HCT116 (cell line): ENCODE measurements at regions not wholly inside any gene's neighbourhood (a gene's known extent, or its start where the extent isn't known, plus 50 kb on each side); places are given as distances from the start of the nearest gene placed in this dataset.

Experiments
- ATAC-seq: fragments of 200-7000 bp; cut with Tn5 transposase; 2 replicates; pipeline ENCODE4 v1.9.1; 2020; ENCODE audit warnings: mild to moderate bottlenecking, moderate library complexity
- BruUV-seq: library from RNA; stranded (reverse); fragments of 400-500 nt; replicated peaks from 2 replicates; lab custom pipeline; 2021; lab: Mats Ljungman, UMichigan
- CTCF ChIA-PET: fragments of 300-600 bp; sonication (Branson Sonifier 250); formaldehyde crosslinking; loops from one replicate; lab custom pipeline; 2021; ENCODE audit warnings: antibody characterized with exemption; lab: Charles Lee
- POLR2A ChIA-PET: fragments of 300-600, 350-600 bp; sonication (Branson Sonifier 250); formaldehyde crosslinking; loops from one replicate; lab custom pipeline; 2021; ENCODE audit warnings: antibody characterized with exemption; lab: Charles Lee
- RAD21 ChIA-PET, 2 experiments: fragments of 300-600 bp; sonication (Branson Sonifier 250); formaldehyde crosslinking; loops; one replicate each; lab custom pipeline; 2023; ENCODE audit warnings: low total read pairs in 2 of 2; ENCODE audit not compliant: uncharacterized antibody in 2 of 2, unreplicated experiment in 2 of 2, low non-redundant PET in 1 of 2; lab: Charles Lee
- DNase-seq: peaks from one replicate; pipeline ENCODE4 v3.0.0-alpha.2; 2010; ENCODE audit warnings: low read depth, low spot score
- H2AFZ ChIP-seq: fragments of 200-600 bp; shearing (Covaris generic), sonication (generic); 2 replicates; pipeline ENCODE4 v1.6.1; 2017; ENCODE audit warnings: low read depth, mixed run types, mixed read lengths, antibody characterized with exemption, low read length; ENCODE audit not compliant: poor library complexity, severe bottlenecking
- H3K27ac ChIP-seq: 2 replicates; pipeline ENCODE4 v1.5.1; 2012; ENCODE audit warnings: low read depth, low read length
- H3K27me3 ChIP-seq: fragments of 200-600 bp; sonication (generic); 2 replicates; pipeline ENCODE4 v1.6.1; 2016; ENCODE audit warnings: mixed run types, low read length, mixed read lengths; ENCODE audit not compliant: insufficient read depth
- H3K36me3 ChIP-seq, 2 experiments: fragments of 200-500 bp in 1 of 2; fragments of 200-600 bp in 1 of 2; sonication (Bioruptor generic) in 1 of 2; sonication (generic) in 1 of 2; 2 replicates each; pipeline versions ENCODE4 v1.5.1 to v1.6.1; 2014 to 2016; ENCODE audit warnings: low read length in 2 of 2, inconsistent platforms in 1 of 2, mixed read lengths in 1 of 2, mixed run types in 1 of 2; ENCODE audit not compliant: insufficient read depth in 2 of 2, control insufficient read depth in 1 of 2
- H3K4me1 ChIP-seq, 2 experiments: fragments of 200-600 bp in 1 of 2; sonication (generic) in 1 of 2; 2 replicates each; pipeline versions ENCODE4 v1.5.1 to v1.6.1; 2012 to 2017; ENCODE audit warnings: low read length in 2 of 2, inconsistent platforms in 1 of 2, mild to moderate bottlenecking in 1 of 2, mixed read lengths in 1 of 2, mixed run types in 1 of 2, moderate library complexity in 1 of 2; ENCODE audit not compliant: insufficient read depth in 2 of 2, control insufficient read depth in 1 of 2
- H3K4me2 ChIP-seq: fragments of 200-600 bp; sonication (generic); 2 replicates; pipeline ENCODE4 v1.6.1; 2017; ENCODE audit warnings: mixed run types, low read length, mixed read lengths
- H3K4me3 ChIP-seq, 2 experiments: fragments of 200-600 bp in 1 of 2; sonication (generic) in 1 of 2; replicated peaks in 1 of 2; 2 replicates each; pipeline ENCODE4 v1.5.1; 2011 to 2016; ENCODE audit warnings: low read length in 2 of 2, control low read depth in 1 of 2, low read depth in 1 of 2, mild to moderate bottlenecking in 1 of 2, mixed read lengths in 1 of 2, mixed run types in 1 of 2
- H3K79me2 ChIP-seq: fragments of 200-600 bp; sonication (generic); 2 replicates; pipeline ENCODE4 v1.6.1; 2017; ENCODE audit warnings: mild to moderate bottlenecking, mixed run types, low read length, moderate library complexity, mixed read lengths; ENCODE audit not compliant: insufficient read depth
- H3K9ac ChIP-seq: fragments of 200-600 bp; sonication (generic); 2 replicates; pipeline ENCODE4 v1.6.1; 2016; ENCODE audit warnings: low read length, mixed read lengths
- H3K9me2 ChIP-seq: fragments of 200-600 bp; sonication (generic), shearing (Covaris generic); 2 replicates; pipeline ENCODE4 v1.6.1; 2017; ENCODE audit warnings: mixed run types, mild to moderate bottlenecking, moderate library complexity; ENCODE audit not compliant: insufficient read depth
- H3K9me3 ChIP-seq, 2 experiments: fragments of 200-500 bp in 1 of 2; fragments of 200-600 bp in 1 of 2; sonication (Bioruptor generic) in 1 of 2; sonication (generic) in 1 of 2; 2 replicates each; pipeline ENCODE4 v1.6.1; 2014 to 2017; ENCODE audit warnings: low read length in 2 of 2, mixed read lengths in 2 of 2, inconsistent platforms in 1 of 2, low read depth in 1 of 2, mild to moderate bottlenecking in 1 of 2, mixed run types in 1 of 2, moderate library complexity in 1 of 2; ENCODE audit not compliant: control insufficient read depth in 1 of 2, insufficient read depth in 1 of 2
- H4K20me1 ChIP-seq: fragments of 200-600 bp; sonication (generic), shearing (Covaris generic); 2 replicates; pipeline ENCODE4 v1.6.1; 2017; ENCODE audit warnings: mixed run types, mild to moderate bottlenecking, moderate library complexity; ENCODE audit not compliant: insufficient read depth
- EGR1 ChIP-seq: IDR thresholded peaks from 2 replicates; pipeline ENCODE4 v1.6.1; 2012; ENCODE audit warnings: low read depth
- EZH2 ChIP-seq: fragments of 200-600 bp; sonication (generic); IDR thresholded peaks from 2 replicates; pipeline ENCODE4 v1.6.1; 2017; ENCODE audit warnings: antibody characterized with exemption, mixed run types
- JUND ChIP-seq: IDR thresholded peaks from 2 replicates; pipeline ENCODE4 v1.6.1; 2012
- POLR2A ChIP-seq: IDR thresholded peaks from 2 replicates; pipeline ENCODE4 v1.7.0; 2011; ENCODE audit warnings: borderline replicate concordance; ENCODE audit not compliant: insufficient read depth, insufficient read length; ENCODE audit errors: extremely low read depth
- RAD21 ChIP-seq: IDR thresholded peaks from 2 replicates; pipeline ENCODE4 v1.6.1; 2012; ENCODE audit warnings: low read depth, mild to moderate bottlenecking
- SIN3A ChIP-seq: IDR thresholded peaks from 2 replicates; pipeline ENCODE4 v1.6.1; 2012; ENCODE audit warnings: low read depth
- SP1 ChIP-seq: IDR thresholded peaks from 2 replicates; pipeline ENCODE4 v1.6.1; 2012; ENCODE audit warnings: low read depth
- TCF7L2 ChIP-seq: IDR thresholded peaks from 2 replicates; pipeline ENCODE4 v1.7.0; 2011; ENCODE audit warnings: borderline replicate concordance, inconsistent platforms; ENCODE audit not compliant: insufficient read depth, insufficient read length; ENCODE audit errors: extremely low read depth
- YY1 ChIP-seq: IDR thresholded peaks from 2 replicates; pipeline ENCODE4 v1.6.1; 2011; ENCODE audit warnings: low read length, low read depth, moderate library complexity, mild to moderate bottlenecking; ENCODE audit not compliant: insufficient replicate concordance; ENCODE audit errors: extremely low read depth
- intact Hi-C: fragments of 100-400 bp; cut with micrococcal nuclease; formaldehyde crosslinking; loops from 2 replicates; pipeline ENCODE4 v1.10.0; 2022
- TF ChIP-seq, protein P1 (sequence below), 3 experiments: fragments of 200-600 bp in 1 of 3; sonication (generic) in 1 of 3; IDR thresholded peaks in 2 of 3; conservative IDR thresholded peaks in 1 of 3; 2 replicates each; pipeline ENCODE4 v1.5.1; 2012 to 2017; ENCODE audit warnings: low read depth in 2 of 3, low read length in 2 of 3, antibody characterized with exemption in 1 of 3, borderline replicate concordance in 1 of 3, control low read depth in 1 of 3, mild to moderate bottlenecking in 1 of 3, mixed read lengths in 1 of 3, mixed run types in 1 of 3, moderate library complexity in 1 of 3; ENCODE audit not compliant: insufficient read depth in 1 of 3
- TF ChIP-seq, protein P2 (sequence below): IDR thresholded peaks from 2 replicates; pipeline ENCODE4 v1.6.1; 2012

DNA sequence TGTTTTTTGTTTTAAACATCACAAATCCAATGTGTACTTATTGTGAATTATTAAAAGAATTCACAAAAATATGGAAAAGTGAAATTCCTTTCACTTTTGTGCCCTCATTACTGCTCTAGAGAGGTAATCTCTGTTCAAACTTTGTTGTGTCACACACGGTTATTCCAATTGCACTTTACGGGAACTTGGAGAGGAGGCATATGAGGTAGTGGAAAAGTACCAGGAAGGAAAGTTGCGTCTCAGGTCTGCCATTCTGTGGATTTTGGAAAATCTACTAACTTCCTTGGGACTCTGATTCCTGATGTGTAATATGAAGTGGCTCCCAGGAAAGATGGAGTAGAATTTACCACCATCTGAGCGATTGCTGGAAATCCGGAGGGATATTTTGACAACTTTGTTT lies 90.9 kb upstream of the DCN start:
- Histone ChIP-seq H3K4me2 (no peak overlapping the region), H3K79me2 (no peaks in the 10 kb centered on the region), H3K27me3 (no peaks in the 10 kb centered on the region), H3K9ac (no peak overlapping the region), H3K27ac (no peak overlapping the region), H2AFZ (no peak overlapping the region), H3K4me1 (no peaks in the 10 kb centered on the region)
- RAD21 ChIA-PET, result no interaction called here
- no peak for DNase-seq
- CTCF ChIA-PET, result no interaction called here
- no peak for ATAC-seq
- TF ChIP-seq RAD21, result no peak
- TF ChIP-seq SP1, result no peak
- TF ChIP-seq EZH2, result no peak
- TF ChIP-seq YY1, result no peak
- TF ChIP-seq TCF7L2, result no peak
- TF ChIP-seq EGR1, result no peak
- TF ChIP-seq SIN3A, result no peak
- TF ChIP-seq, protein P1, sequence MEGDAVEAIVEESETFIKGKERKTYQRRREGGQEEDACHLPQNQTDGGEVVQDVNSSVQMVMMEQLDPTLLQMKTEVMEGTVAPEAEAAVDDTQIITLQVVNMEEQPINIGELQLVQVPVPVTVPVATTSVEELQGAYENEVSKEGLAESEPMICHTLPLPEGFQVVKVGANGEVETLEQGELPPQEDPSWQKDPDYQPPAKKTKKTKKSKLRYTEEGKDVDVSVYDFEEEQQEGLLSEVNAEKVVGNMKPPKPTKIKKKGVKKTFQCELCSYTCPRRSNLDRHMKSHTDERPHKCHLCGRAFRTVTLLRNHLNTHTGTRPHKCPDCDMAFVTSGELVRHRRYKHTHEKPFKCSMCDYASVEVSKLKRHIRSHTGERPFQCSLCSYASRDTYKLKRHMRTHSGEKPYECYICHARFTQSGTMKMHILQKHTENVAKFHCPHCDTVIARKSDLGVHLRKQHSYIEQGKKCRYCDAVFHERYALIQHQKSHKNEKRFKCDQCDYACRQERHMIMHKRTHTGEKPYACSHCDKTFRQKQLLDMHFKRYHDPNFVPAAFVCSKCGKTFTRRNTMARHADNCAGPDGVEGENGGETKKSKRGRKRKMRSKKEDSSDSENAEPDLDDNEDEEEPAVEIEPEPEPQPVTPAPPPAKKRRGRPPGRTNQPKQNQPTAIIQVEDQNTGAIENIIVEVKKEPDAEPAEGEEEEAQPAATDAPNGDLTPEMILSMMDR (IDR thresholded peaks at IDR 0.05 in 2 of 3, conservative IDR thresholded peaks at IDR 0.05 in 1 of 3; ENCODE audit: borderline replicate concordance in 1 of 3, insufficient read depth in 1 of 3, low read depth in 2 of 3, low read length in 2 of 3), result no peak
- TF ChIP-seq, all 23 proteins: peak for 0
- H3K36me3 ChIP-seq, result no peaks in the 10 kb centered on the region
- H3K9me2 ChIP-seq, result no peaks in the 10 kb centered on the region
- no peaks in the 10 kb centered on the region for H3K9me3 ChIP-seq
- no TSS peak for BruUV-seq
- intact Hi-C loops, result no loop called here
- no peak overlapping the region for H3K4me3 ChIP-seq
- no peaks in the 10 kb centered on the region for H4K20me1 ChIP-seq
- POLR2A ChIA-PET, result no interaction called here

DNA sequence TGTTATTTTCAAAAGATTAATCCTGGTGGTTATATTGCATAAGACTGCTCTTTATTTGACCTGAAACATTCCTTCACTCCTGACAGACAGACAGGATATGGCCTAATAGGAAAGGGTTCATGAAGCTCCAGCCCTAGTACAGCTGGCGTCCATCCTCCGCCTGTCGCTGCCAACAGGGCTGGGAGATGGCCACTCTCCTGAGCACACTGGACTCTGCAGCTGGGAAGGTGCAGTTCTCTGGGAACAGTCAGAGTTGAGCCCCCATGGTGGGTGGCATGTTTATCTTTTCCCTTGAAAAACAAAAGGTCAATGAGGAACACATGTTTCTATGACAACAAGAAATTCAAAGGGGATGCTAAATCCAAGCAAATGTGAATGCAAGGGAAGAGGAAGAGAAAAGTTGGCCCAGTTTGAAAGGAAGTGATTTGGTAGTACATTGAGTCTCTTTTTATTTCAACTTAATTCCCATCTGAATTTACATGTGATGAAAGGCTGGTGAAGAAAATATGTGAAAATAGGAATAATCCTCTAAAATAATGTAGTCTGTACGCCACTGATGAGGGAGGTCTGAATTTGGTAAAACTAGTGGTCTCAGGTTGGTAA lies 89.9 kb upstream of the DCN start:
- H3K4me2 ChIP-seq, result no peak overlapping the region
- no peaks in the 10 kb centered on the region for H3K9me2 ChIP-seq
- no peaks in the 10 kb centered on the region for H3K36me3 ChIP-seq
- no peak overlapping the region for H3K9ac ChIP-seq
- no peaks in the 10 kb centered on the region for H4K20me1 ChIP-seq
- H3K27me3 ChIP-seq, result no peaks in the 10 kb centered on the region
- H3K4me3 ChIP-seq, result no peak overlapping the region
- no peak overlapping the region for H3K27ac ChIP-seq
- no TSS peak for BruUV-seq
- ChIA-PET CTCF (no interaction called here), RAD21 (no interaction called here), POLR2A (no interaction called here)
- no peaks in the 10 kb centered on the region for H3K79me2 ChIP-seq
- H3K4me1 ChIP-seq, result no peaks in the 10 kb centered on the region
- DNase-seq (no peak), ATAC-seq (no peak)
- TF ChIP-seq, protein P2, sequence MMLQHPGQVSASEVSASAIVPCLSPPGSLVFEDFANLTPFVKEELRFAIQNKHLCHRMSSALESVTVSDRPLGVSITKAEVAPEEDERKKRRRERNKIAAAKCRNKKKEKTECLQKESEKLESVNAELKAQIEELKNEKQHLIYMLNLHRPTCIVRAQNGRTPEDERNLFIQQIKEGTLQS, result no peak
- TF ChIP-seq SP1 (no peak), EZH2 (no peak), EGR1 (no peak), POLR2A (no peak), SIN3A (no peak), JUND (no peak)
- intact Hi-C loops, result no loop called here
- no peak overlapping the region for H2AFZ ChIP-seq
- no peaks in the 10 kb centered on the region for H3K9me3 ChIP-seq
